K562 (cell line): ENCODE measurements at regions not wholly inside any gene's neighbourhood (a gene's known extent, or its start where the extent isn't known, plus 50 kb on each side); places are given as distances from the start of the nearest gene placed in this dataset.

Source experiments
- VEZF1 ChIP-seq: fragments of 200-800 bp; sonication (Bioruptor generic); IDR thresholded peaks from 2 replicates; pipeline ENCODE4 v1.6.1; 2017; ENCODE audit warnings: missing genetic modification characterization, missing compliant biosample characterization
- ZC3H4 ChIP-seq: sonication (generic); formaldehyde crosslinking; IDR thresholded peaks from 2 replicates; pipeline ENCODE4 v1.9.0; 2021; ENCODE audit warnings: missing genetic modification reagents, borderline replicate concordance
- ZNF232 ChIP-seq: sonication (generic); formaldehyde crosslinking; IDR thresholded peaks from 2 replicates; pipeline ENCODE4 v1.8.0; 2022; ENCODE audit warnings: mild to moderate bottlenecking, missing genetic modification reagents
- ZNF318 ChIP-seq, 2 experiments: fragments of 450-650 bp; IDR thresholded peaks; 2 replicates each; pipeline ENCODE4 v1.6.1; 2016; ENCODE audit warnings: mild to moderate bottlenecking in 2 of 2, borderline replicate concordance in 1 of 2, low read depth in 1 of 2, moderate library complexity in 1 of 2
- ZNF384 ChIP-seq: IDR thresholded peaks from 2 replicates; pipeline ENCODE4 v1.6.1; 2012; ENCODE audit warnings: low read depth, low read length, improper control_type of control experiment

- TF ChIP-seq ZNF318 (IDR thresholded peaks at IDR 0.05; ENCODE audit: borderline replicate concordance in 1 of 2, low read depth in 1 of 2) (no peak), ZC3H4 (CRISPR knock-in tag) (no peak), ZNF384 (no peak), VEZF1 (CRISPR knock-in tag) (no peak), ZNF232 (no peak)
Measured at GRCh38 chr7:13641714-13642113, 347.8 kb downstream of the ETV1 start (continued).
